PC-3 (cell line): ENCODE measurements at regions not wholly inside any gene's neighbourhood (a gene's known extent, or its start where the extent isn't known, plus 50 kb on each side); places are given as distances from the start of the nearest gene placed in this dataset.

Experiments used
- ATAC-seq: fragments of 200-7000 bp; cut with Tn5 transposase; 2 replicates; pipeline ENCODE4 v1.9.1; 2020; ENCODE audit warnings: mild to moderate bottlenecking, moderate library complexity
- BruUV-seq: library from RNA; stranded (reverse); fragments of 400-500 nt; replicated peaks from 2 replicates; lab custom pipeline; 2021; lab: Mats Ljungman, UMichigan
- CTCF ChIA-PET: fragments of 300-600 bp; sonication (Branson Sonifier 250); formaldehyde crosslinking; loops from one replicate; lab custom pipeline; 2022; ENCODE audit warnings: antibody characterized with exemption; lab: Charles Lee
- POLR2A ChIA-PET: fragments of 300-600 bp; sonication (Branson Sonifier 250); formaldehyde crosslinking; loops from one replicate; lab custom pipeline; 2022; ENCODE audit warnings: antibody characterized with exemption; ENCODE audit not compliant: unreplicated experiment; lab: Charles Lee
- DNase-seq: peaks from one replicate; pipeline ENCODE4 v3.0.0-alpha.2; 2015
- H2AFZ ChIP-seq: fragments of 300-600 bp; sonication (generic); 2 replicates; pipeline ENCODE4 v1.6.0; 2016; ENCODE audit warnings: antibody characterized with exemption, low read length
- H3F3A ChIP-seq: fragments of 300-600 bp; sonication (generic); one replicate; pipeline ENCODE4 v1.6.0; 2017; ENCODE audit warnings: antibody characterized with exemption, low read length, control low read depth, mild to moderate bottlenecking; ENCODE audit not compliant: unreplicated experiment
- H3K27ac ChIP-seq: fragments of 300-600 bp; sonication (generic); 2 replicates; pipeline ENCODE4 v1.5.1; 2016; ENCODE audit warnings: mild to moderate bottlenecking, low read length
- H3K27me3 ChIP-seq: fragments of 300-600 bp; sonication (generic); 2 replicates; pipeline ENCODE4 v1.6.1; 2016; ENCODE audit warnings: low read length, mixed read lengths
- H3K36me3 ChIP-seq: fragments of 300-600 bp; sonication (generic); 2 replicates; pipeline ENCODE4 v1.6.1; 2016; ENCODE audit warnings: low read depth, mixed run types, low read length, mixed read lengths
- H3K4me1 ChIP-seq: fragments of 300-600 bp; sonication (generic); 2 replicates; pipeline ENCODE4 v1.5.1; 2016; ENCODE audit warnings: low read length; ENCODE audit not compliant: insufficient read depth
- H3K4me2 ChIP-seq: fragments of 300-600 bp; sonication (generic); 2 replicates; pipeline ENCODE4 v1.6.0; 2016; ENCODE audit warnings: low read length
- H3K4me3 ChIP-seq: fragments of 300-600 bp; sonication (generic); 2 replicates; pipeline ENCODE4 v1.5.1; 2016; ENCODE audit warnings: mild to moderate bottlenecking, low read length, mixed read lengths
- H3K79me2 ChIP-seq: fragments of 300-600 bp; sonication (generic); 2 replicates; pipeline ENCODE4 v1.6.1; 2017; ENCODE audit warnings: low read length, mixed read lengths
- H3K9ac ChIP-seq: fragments of 300-600 bp; sonication (generic); 2 replicates; pipeline ENCODE4 v1.6.0; 2016; ENCODE audit warnings: mild to moderate bottlenecking, low read length
- H3K9me2 ChIP-seq: fragments of 300-600 bp; sonication (generic); replicated peaks from 2 replicates; pipeline ENCODE4 v1.6.1; 2016; ENCODE audit warnings: mixed run types, low read length, mixed read lengths
- H3K9me3 ChIP-seq: fragments of 300-600 bp; sonication (generic); 2 replicates; pipeline ENCODE4 v1.6.1; 2016; ENCODE audit warnings: low read length, mixed read lengths
- H4K20me1 ChIP-seq: fragments of 300-600 bp; sonication (generic); 2 replicates; pipeline ENCODE4 v1.6.1; 2016; ENCODE audit warnings: low read length, mixed read lengths
- CTCF ChIP-seq: fragments of 300-600 bp; sonication (generic); conservative IDR thresholded peaks from 2 replicates; pipeline ENCODE4 v1.5.1; 2017; ENCODE audit warnings: antibody characterized with exemption, low read depth, mild to moderate bottlenecking, low read length
- EZH2 ChIP-seq: fragments of 300-600 bp; sonication (generic); IDR thresholded peaks from one replicate; pipeline ENCODE4 v1.6.1; 2017; ENCODE audit warnings: antibody characterized with exemption, mild to moderate bottlenecking, low read length; ENCODE audit not compliant: unreplicated experiment
- EZH2phosphoT487 ChIP-seq: fragments of 300-600 bp; sonication (generic); IDR thresholded peaks from 2 replicates; pipeline ENCODE4 v1.6.1; 2018; ENCODE audit warnings: mild to moderate bottlenecking, antibody characterized with exemption, low read length, borderline replicate concordance
- intact Hi-C: fragments of 100-400 bp; cut with micrococcal nuclease; formaldehyde crosslinking; loops from 2 replicates; pipeline ENCODE4 v1.9.0; 2023

- ATAC-seq (no peak), DNase-seq (no peak)
- intact Hi-C loops, result loop anchor here (5.0 kb wide), 1 partner anchor 178 kb away; no protein-coding TSS in a partner anchor
- ChIA-PET POLR2A (no interaction called here), CTCF (interaction anchor here (0.6 kb wide), 1 partner anchor 179 kb away, joined by 3 read pairs; no protein-coding TSS in a partner anchor)
- Histone ChIP-seq H3K9me3 (no peaks in the 10 kb centered on the region), H3K36me3 (no peaks in the 10 kb centered on the region), H4K20me1 (no peaks in the 10 kb centered on the region), H3K27ac (peak overlapping the region; percentile 85; the same call in 1 of the 2 replicates), H3K27me3 (no peaks in the 10 kb centered on the region), H3F3A (peaks cover 12% of the 10 kb centered on the region), H3K4me1 (peaks cover 47% of the 10 kb centered on the region), H3K9me2 (no peaks in the 10 kb centered on the region), H2AFZ (no peak overlapping the region), H3K4me2 (no peak overlapping the region), H3K9ac (no peak overlapping the region), H3K79me2 (no peaks in the 10 kb centered on the region), H3K4me3 (no peak overlapping the region)
- no peak for TF ChIP-seq CTCF
- TF ChIP-seq EZH2, result no peak
- TF ChIP-seq EZH2phosphoT487, result no peak
- no TSS peak for BruUV-seq
Measured at GRCh38 chr21:35219291-35219690, 170.2 kb upstream of the RUNX1 start.

DNA sequence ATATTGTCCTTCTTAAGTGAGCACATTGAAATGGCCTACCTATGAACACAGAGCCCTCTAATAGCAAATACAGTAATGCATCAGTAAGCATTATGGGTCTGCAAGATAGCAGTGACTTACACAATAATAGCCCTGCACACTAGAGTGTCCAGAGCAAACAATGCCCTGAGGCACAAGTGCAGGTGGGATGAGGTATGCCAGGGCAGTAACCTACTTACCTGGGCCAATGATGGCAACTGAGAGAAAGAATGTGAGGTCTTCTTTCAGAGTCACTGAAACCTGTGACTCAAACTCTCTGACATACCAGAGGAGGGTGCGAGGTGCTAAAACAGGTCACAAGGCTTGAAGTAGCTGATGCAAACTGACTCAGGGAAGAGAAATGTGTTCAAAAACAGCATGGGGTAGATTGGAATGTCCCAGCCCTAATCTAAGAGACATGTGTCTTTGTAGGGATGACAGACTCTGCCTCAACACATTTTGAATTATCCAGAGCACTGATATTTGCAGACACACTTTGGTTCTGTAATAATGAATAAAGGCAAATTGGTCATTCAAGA lies 168.5 kb upstream of the RUNX1 start:
- Histone ChIP-seq H3K9me3 (no peaks in the 10 kb centered on the region), H3K4me2 (peak overlapping the region; percentile 53), H3K36me3 (no peaks in the 10 kb centered on the region), H3K27ac (peak overlapping the region; percentile 88), H3K9ac (peak overlapping the region; percentile 31), H3K27me3 (no peaks in the 10 kb centered on the region), H3K4me3 (no peak overlapping the region), H4K20me1 (no peaks in the 10 kb centered on the region), H3K4me1 (peaks cover 45% of the 10 kb centered on the region), H3K79me2 (no peaks in the 10 kb centered on the region), H3F3A (peaks cover 12% of the 10 kb centered on the region), H2AFZ (no peak overlapping the region), H3K9me2 (no peaks in the 10 kb centered on the region)
- CTCF ChIA-PET, result no interaction called here
- POLR2A ChIA-PET, result interaction anchor here (1.0 kb wide), 2 partner anchors 39 to 317 kb away, joined by 3 to 9 read pairs; no protein-coding TSS in a partner anchor
- ATAC-seq, result peak; percentile 91
- TF ChIP-seq CTCF (no peak), EZH2phosphoT487 (no peak), EZH2 (no peak)
- BruUV-seq, result no TSS peak
- intact Hi-C loops, result loop anchor here (1.0 to 5.0 kb wide), 3 partner anchors 15 to 180 kb away; no protein-coding TSS in a partner anchor
- peak; percentile 100 for DNase-seq

DNA sequence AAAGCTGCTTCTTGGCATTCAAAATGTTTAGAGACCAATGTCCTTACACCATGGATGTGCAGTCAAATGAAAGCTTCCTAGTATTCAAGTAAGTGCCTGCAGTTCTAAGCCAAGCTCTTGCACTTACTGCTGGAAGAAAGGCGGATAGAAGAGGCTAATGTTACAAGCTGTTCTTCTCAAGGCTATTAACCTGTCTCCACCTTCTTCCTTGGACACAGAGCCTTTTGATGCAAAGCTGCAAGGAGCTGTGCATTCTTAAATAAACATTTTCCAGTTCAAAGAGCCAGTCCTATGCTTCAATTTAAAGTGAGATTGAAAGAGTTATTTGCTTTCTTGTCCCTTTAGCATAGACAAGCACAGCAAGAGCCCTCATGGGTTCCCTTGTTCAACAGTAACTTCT lies 167.9 kb upstream of the RUNX1 start:
- peak overlapping the region; percentile 53 for H3K4me2 ChIP-seq
- H4K20me1 ChIP-seq, result no peaks in the 10 kb centered on the region
- peak; percentile 1; the same call in 1 of the 2 replicates for ATAC-seq
- peaks cover 12% of the 10 kb centered on the region for H3F3A ChIP-seq
- H3K27me3 ChIP-seq, result no peaks in the 10 kb centered on the region
- H3K9me2 ChIP-seq, result no peaks in the 10 kb centered on the region
- H3K27ac ChIP-seq, result peak overlapping the region; percentile 88
- no peaks in the 10 kb centered on the region for H3K9me3 ChIP-seq
- H3K4me3 ChIP-seq, result no peak overlapping the region
- H2AFZ ChIP-seq, result no peak overlapping the region
- POLR2A ChIA-PET, result interaction anchor here (0.7 to 1.0 kb wide), 3 partner anchors 39 to 316 kb away, joined by 3 to 9 read pairs (median 4); no protein-coding TSS in a partner anchor
- intact Hi-C loops, result loop anchor here (1.0 to 5.0 kb wide), 3 partner anchors 14 to 180 kb away; no protein-coding TSS in a partner anchor
- no peaks in the 10 kb centered on the region for H3K79me2 ChIP-seq
- no peaks in the 10 kb centered on the region for H3K36me3 ChIP-seq
- CTCF ChIA-PET, result no interaction called here
- H3K4me1 ChIP-seq, result peaks cover 44% of the 10 kb centered on the region
- no peak for DNase-seq
- TF ChIP-seq EZH2 (no peak), CTCF (no peak), EZH2phosphoT487 (no peak)
- peak overlapping the region; percentile 28 for H3K9ac ChIP-seq
- TSS peak; percentile 93 for BruUV-seq
